Panc1 (cell line): ENCODE measurements at regions not wholly inside any gene's neighbourhood (a gene's known extent, or its start where the extent isn't known, plus 50 kb on each side); places are given as distances from the start of the nearest gene placed in this dataset.

Experiments
- CTCF ChIP-seq: fragments of 450-650 bp; IDR thresholded peaks from 2 replicates; pipeline ENCODE4 v1.5.1; 2017; ENCODE audit warnings: mild to moderate bottlenecking
- POLR2AphosphoS5 ChIP-seq: IDR thresholded peaks from 2 replicates; pipeline ENCODE4 v1.6.1; 2012; ENCODE audit warnings: mild to moderate bottlenecking, low read depth, low read length, moderate library complexity
- REST ChIP-seq, 2 experiments: IDR thresholded peaks; 2 replicates each; pipeline ENCODE4 v1.6.1; 2011 to 2012; ENCODE audit warnings: low read depth in 2 of 2, control low read depth in 1 of 2, low read length in 1 of 2, mild to moderate bottlenecking in 1 of 2, moderate library complexity in 1 of 2; ENCODE audit not compliant: insufficient read depth in 1 of 2
- SIN3A ChIP-seq: IDR thresholded peaks from 2 replicates; pipeline ENCODE4 v1.6.1; 2012; ENCODE audit warnings: low read depth, mild to moderate bottlenecking, low read length, moderate library complexity, borderline replicate concordance; ENCODE audit not compliant: insufficient read depth

- no peak for TF ChIP-seq CTCF
- no peak for TF ChIP-seq POLR2AphosphoS5
- no peak for TF ChIP-seq REST (IDR thresholded peaks at IDR 0.05; ENCODE audit: insufficient read depth in 1 of 2, low read depth in 2 of 2, low read length in 1 of 2)
- no peak for TF ChIP-seq SIN3A
Observed at GRCh38 chr10:78260680-78261079, 227.0 kb downstream of the RPS24 start.
